ENCODE measurements at regions not wholly inside any gene's neighbourhood (a gene's known extent, or its start where the extent isn't known, plus 50 kb on each side); places are given as distances from the start of the nearest gene placed in this dataset.
"Not testable (repeated sequence)": the region's sequence is repeated elsewhere in the genome, so short reads cannot be mapped to it uniquely, and the experiment has no call there.

- DNase-seq: no peak
Observed at GRCh38 chr11:8772571-8773519, 90.3 kb downstream of the RPL27A start.

- DNase-seq: no peak
Observed at GRCh38 chr11:8773916-8774539, 91.4 kb downstream of the RPL27A start.

GRCh38 chr11:8774916-8775315 lies 92.3 kb downstream of the RPL27A start:
- not testable (repeated sequence) for DNase-seq

- DNase-seq: no peak
Observed at GRCh38 chr11:8775332-8775731, 92.7 kb downstream of the RPL27A start.

GRCh38 chr11:8775734-8776133 lies 93.1 kb downstream of the RPL27A start:
- no peak for DNase-seq

- no peak for DNase-seq
Observed at GRCh38 chr11:8776209-8776608, 93.6 kb downstream of the RPL27A start.

GRCh38 chr11:8777907-8778767 lies 95.5 kb downstream of the RPL27A start:
- no peak for DNase-seq

- no peak for DNase-seq
Observed at GRCh38 chr11:8779107-8779506, 96.5 kb downstream of the RPL27A start.

GRCh38 chr11:8779732-8780131 lies 97.1 kb downstream of the RPL27A start:
- DNase-seq: no peak

GRCh38 chr11:8784954-8785353 lies 102.4 kb downstream of the RPL27A start:
- DNase-seq: no peak

GRCh38 chr11:8785457-8785856 lies 102.9 kb downstream of the RPL27A start:
- DNase-seq: no peak

GRCh38 chr11:8785998-8786397 lies 103.4 kb downstream of the RPL27A start:
- no peak for DNase-seq

GRCh38 chr11:8786933-8787332 lies 104.3 kb downstream of the RPL27A start:
- no peak for DNase-seq

- no peak for DNase-seq
Observed at GRCh38 chr11:8787372-8787771, 104.8 kb downstream of the RPL27A start.

GRCh38 chr11:8788616-8789015 lies 106.0 kb downstream of the RPL27A start:
- DNase-seq: no peak

GRCh38 chr11:8789864-8790263 lies 107.3 kb downstream of the RPL27A start:
- no peak for DNase-seq

GRCh38 chr11:8790968-8791367 lies 108.4 kb downstream of the RPL27A start:
- DNase-seq: no peak

GRCh38 chr11:8792710-8793109 lies 110.1 kb downstream of the RPL27A start:
- DNase-seq: no peak

GRCh38 chr11:8793114-8793777 lies 110.7 kb downstream of the RPL27A start:
- no peak for DNase-seq

- DNase-seq: no peak
Observed at GRCh38 chr11:8794126-8794525, 111.5 kb downstream of the RPL27A start.

GRCh38 chr11:8794677-8795103 lies 112.1 kb downstream of the RPL27A start:
- no peak for DNase-seq

- DNase-seq: no peak
Observed at GRCh38 chr11:8796941-8797340, 114.0 kb upstream of the AKIP1 start.

GRCh38 chr11:8799273-8799672 lies 111.7 kb upstream of the AKIP1 start:
- DNase-seq: no peak

Data from activated CD8-positive, alpha-beta memory T cell treated with anti-CD3 and anti-CD28 coated beads, Interleukin-2, amount 50 U/mL, for 4 hours (primary cell).